ENCODE measurements at regions not wholly inside any gene's neighbourhood (a gene's known extent, or its start where the extent isn't known, plus 50 kb on each side); places are given as distances from the start of the nearest gene placed in this dataset.

DNA sequence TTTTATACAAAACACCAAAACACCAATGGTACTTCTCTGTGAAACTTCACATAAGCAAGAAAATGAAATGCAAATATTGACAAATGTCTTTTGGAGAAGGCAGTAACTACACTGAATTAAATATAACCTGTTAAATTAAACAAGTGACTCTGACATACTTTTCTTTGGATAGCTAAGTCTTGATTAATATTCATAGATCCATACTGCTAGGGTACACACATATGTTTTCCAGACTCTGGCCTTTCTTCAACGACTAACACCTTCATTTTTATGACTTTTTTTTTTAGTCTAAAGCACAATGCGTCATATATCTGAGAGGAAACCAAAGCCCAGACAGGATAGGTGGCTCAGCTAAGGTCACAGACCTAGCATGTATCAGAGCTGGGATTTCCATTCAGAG is 263.7 kb downstream of the TENT4A start:
- TF ChIP-seq, protein P1, sequence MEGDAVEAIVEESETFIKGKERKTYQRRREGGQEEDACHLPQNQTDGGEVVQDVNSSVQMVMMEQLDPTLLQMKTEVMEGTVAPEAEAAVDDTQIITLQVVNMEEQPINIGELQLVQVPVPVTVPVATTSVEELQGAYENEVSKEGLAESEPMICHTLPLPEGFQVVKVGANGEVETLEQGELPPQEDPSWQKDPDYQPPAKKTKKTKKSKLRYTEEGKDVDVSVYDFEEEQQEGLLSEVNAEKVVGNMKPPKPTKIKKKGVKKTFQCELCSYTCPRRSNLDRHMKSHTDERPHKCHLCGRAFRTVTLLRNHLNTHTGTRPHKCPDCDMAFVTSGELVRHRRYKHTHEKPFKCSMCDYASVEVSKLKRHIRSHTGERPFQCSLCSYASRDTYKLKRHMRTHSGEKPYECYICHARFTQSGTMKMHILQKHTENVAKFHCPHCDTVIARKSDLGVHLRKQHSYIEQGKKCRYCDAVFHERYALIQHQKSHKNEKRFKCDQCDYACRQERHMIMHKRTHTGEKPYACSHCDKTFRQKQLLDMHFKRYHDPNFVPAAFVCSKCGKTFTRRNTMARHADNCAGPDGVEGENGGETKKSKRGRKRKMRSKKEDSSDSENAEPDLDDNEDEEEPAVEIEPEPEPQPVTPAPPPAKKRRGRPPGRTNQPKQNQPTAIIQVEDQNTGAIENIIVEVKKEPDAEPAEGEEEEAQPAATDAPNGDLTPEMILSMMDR (IDR thresholded peaks at IDR 0.05) = no peak
- TF ChIP-seq EP300 (IDR thresholded peaks at IDR 0.05) (no peak), POLR2A (IDR thresholded peaks at IDR 0.05) (no peak), POLR2AphosphoS5 (IDR thresholded peaks at IDR 0.05) (no peak)

All from upper lobe of left lung (tissue), 4 donors.